ENCODE measurements at regions not wholly inside any gene's neighbourhood (a gene's known extent, or its start where the extent isn't known, plus 50 kb on each side); places are given as distances from the start of the nearest gene placed in this dataset.

DNA sequence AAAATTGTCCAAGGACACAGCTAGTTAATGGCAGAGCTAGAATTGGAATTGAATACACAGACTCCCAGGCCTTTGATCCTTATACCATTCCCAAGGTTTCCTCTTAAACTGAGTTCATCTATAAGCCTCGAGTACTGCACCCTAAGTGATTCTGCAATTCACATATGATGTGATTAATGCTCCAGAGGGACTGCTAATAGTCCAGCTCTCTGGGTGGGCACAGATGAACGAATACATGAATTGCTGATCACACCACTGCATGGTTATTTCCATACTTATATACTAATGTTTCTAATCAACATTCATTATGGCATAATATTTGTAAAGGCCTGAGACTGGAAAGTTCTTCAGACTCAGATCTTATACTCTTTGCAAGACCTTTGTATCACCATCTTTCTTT is 101.8 kb downstream of the NUFIP1 start:
- Mint-ChIP-seq H3K9me3 (no peaks in the 10 kb centered on the region), H3K4me1 (no peaks in the 10 kb centered on the region), H3K4me3 (no peak overlapping the region), H3K27me3 (no peaks in the 10 kb centered on the region), H3K27ac (no peak overlapping the region), H3K36me3 (ENCODE audit: low read depth) (no peaks in the 10 kb centered on the region)
- ATAC-seq (replicated peaks) = no peak

DNA sequence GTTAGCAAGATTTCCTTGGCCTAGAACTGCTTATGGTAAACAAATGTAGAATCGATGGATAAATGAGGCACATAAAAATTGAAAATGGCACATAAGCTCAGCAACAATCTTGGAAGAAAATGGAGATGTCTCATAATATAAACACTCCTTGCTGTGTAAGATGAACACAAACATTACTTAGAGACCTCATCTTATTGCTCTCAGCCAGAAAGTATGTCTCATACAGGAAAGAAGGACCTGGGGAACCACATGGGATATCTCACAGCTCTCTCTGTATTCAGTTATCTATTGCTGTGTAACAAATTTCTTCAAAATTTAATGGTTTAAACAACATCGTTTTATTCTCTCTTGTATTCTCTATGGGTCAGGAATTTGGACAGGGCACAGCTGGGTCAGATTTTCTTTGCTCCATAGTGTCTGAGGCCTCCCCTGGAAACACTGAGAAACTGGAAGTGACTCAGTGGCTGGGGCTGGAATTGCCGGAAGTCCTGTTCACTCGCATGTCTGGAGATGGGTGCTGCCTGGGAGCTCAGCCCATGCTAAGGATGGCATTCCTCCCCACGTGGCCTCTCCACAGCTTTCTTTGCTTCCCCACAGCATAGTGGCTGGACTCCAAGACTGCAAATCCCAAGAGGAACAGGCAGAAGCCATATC is 105.1 kb downstream of the NUFIP1 start:
- no peaks in the 10 kb centered on the region for H3K9me3 Mint-ChIP-seq
- H3K27ac Mint-ChIP-seq = no peak overlapping the region
- no peak overlapping the region for H3K4me3 Mint-ChIP-seq
- H3K36me3 Mint-ChIP-seq (ENCODE audit: low read depth) = no peaks in the 10 kb centered on the region
- H3K4me1 Mint-ChIP-seq = no peaks in the 10 kb centered on the region
- ATAC-seq (replicated peaks) = no peak
- no peaks in the 10 kb centered on the region for H3K27me3 Mint-ChIP-seq

DNA sequence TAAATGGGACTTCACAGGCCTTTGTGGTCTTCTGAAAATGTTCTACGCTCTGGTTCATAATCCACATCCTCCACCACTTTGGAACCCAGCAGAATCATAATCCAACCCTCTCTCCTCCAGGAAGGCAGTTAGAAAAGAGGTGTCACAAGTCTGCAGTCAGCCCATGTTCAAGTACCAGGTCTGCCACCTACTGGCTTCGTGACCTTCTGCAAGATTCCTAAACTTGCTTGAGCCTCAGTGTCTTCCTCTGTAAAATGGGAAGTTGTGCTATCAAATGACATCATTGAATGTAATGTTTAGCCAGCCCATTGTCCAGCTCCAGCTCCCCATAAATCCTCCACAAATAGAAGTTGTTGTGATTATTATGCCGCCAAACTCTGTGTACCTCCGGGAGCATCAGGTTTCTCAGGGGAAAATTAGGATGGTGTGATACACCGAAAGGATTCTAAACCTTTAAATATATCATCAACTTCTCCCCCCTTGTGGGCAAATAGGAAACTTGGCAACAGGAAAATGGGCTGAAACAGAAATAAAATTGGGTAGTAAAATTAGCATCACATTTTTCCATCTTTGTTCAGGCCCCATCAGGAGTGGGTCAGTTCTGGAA is 109.7 kb downstream of the NUFIP1 start:
- peaks cover 6% of the 10 kb centered on the region for H3K9me3 Mint-ChIP-seq
- peak; percentile 43 for ATAC-seq (replicated peaks)
- peaks cover 11% of the 10 kb centered on the region for H3K27me3 Mint-ChIP-seq

DNA sequence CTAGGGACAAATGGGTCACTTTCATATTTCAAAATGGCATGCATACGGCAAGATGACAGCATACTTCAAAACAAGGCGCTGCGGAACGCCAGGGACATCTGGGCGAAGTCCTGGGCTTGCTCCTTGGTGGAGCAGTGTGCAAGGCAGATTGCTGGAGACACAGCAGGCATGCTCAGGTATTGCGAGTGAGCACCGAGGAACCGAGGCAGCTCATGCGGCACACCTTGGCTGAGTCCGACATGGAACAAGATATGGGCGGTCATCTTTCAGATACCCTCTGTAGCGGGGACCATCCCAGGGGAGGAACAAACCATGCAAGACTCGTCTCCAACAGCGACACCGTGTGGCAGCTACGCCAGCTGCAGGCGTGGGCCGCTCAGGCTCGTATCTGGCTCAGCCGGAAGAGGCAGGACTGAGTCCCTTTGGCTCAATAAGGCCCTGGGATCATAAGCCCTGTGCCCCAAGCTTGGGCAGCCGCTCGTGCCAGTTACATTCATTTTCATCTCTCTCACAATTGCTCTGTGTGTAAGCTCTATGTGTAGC is 112.4 kb downstream of the NUFIP1 start:
- no peaks in the 10 kb centered on the region for H3K36me3 Mint-ChIP-seq (ENCODE audit: low read depth)
- H3K9me3 Mint-ChIP-seq = peaks cover 6% of the 10 kb centered on the region
- no peak overlapping the region for H3K27ac Mint-ChIP-seq
- peaks cover 5% of the 10 kb centered on the region for H3K4me1 Mint-ChIP-seq
- ATAC-seq (replicated peaks) = no peak
- H3K4me3 Mint-ChIP-seq = no peak overlapping the region
- peaks cover 11% of the 10 kb centered on the region for H3K27me3 Mint-ChIP-seq

More for the DNA sequence above, 109.7 kb downstream of the NUFIP1 start:
- peaks cover 5% of the 10 kb centered on the region for H3K4me1 Mint-ChIP-seq
- no peak overlapping the region for H3K27ac Mint-ChIP-seq
- H3K4me3 Mint-ChIP-seq = no peak overlapping the region
- no peaks in the 10 kb centered on the region for H3K36me3 Mint-ChIP-seq (ENCODE audit: low read depth)

DNA sequence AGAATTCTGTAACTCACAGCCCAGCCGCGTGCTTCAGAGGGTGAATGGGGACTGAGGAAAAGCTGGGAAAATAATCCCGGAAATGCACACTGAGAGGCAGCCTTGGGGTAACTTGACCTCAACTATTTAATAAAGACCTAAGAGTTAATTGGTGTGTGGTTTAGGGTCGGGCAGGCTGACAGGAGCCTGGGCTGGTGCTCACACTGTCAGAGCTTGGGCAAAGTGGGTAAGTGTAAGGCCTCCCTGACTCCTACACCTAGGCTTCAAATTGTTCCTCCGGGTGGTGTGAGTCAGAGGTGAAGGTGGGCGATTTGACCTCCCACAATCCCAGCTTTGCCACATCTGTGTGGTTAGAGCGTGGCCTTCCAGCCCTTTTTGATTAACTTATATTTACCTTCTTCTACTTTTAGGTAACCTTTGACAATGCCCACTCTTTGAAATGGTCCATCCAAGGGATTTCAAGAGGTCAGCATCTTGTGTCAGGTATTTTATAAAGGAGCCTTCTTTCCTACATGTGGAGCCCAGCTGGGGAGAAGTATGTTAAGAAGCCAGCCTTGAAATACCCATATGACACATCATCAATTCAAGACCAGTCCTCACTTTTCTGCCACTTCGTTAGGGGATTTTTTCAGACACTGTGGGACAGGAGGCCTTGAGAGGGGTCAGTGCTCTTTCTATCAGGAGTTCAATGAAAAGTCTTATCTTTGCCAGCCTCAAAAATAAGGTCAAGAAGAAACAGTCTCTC is 114.2 kb downstream of the NUFIP1 start:
- H3K9me3 Mint-ChIP-seq = peaks cover 6% of the 10 kb centered on the region
- H3K36me3 Mint-ChIP-seq (ENCODE audit: low read depth) = no peaks in the 10 kb centered on the region
- H3K27ac Mint-ChIP-seq = no peak overlapping the region
- ATAC-seq (replicated peaks) = peak; percentile 49
- H3K27me3 Mint-ChIP-seq = peaks cover 11% of the 10 kb centered on the region
- H3K4me1 Mint-ChIP-seq = peaks cover 5% of the 10 kb centered on the region
- H3K4me3 Mint-ChIP-seq = no peak overlapping the region

DNA sequence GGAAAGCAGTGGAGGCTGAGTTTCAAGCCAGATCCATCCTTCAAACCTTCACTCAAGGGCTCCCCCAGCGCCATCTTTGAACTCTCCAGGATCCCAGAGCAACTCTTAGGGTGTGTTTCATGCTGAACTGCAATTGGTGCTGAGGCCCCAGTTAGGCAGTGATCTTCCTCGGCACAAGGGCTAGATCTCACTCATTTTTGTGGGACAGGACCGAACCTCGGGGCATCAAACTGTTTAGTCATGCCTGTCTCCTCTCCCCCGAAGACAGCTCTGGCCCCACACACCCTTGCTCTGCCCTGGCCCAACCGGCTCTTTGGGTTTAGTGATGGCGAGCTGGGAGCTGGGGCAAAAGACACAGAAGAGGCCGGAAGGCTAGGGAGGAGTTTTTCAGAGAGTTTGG is 115.1 kb downstream of the NUFIP1 start:
- Mint-ChIP-seq H3K36me3 (ENCODE audit: low read depth) (no peaks in the 10 kb centered on the region), H3K9me3 (peaks cover 6% of the 10 kb centered on the region), H3K27ac (no peak overlapping the region), H3K4me1 (peaks cover 5% of the 10 kb centered on the region), H3K27me3 (peaks cover 11% of the 10 kb centered on the region), H3K4me3 (no peak overlapping the region)
- ATAC-seq (replicated peaks) = no peak

DNA sequence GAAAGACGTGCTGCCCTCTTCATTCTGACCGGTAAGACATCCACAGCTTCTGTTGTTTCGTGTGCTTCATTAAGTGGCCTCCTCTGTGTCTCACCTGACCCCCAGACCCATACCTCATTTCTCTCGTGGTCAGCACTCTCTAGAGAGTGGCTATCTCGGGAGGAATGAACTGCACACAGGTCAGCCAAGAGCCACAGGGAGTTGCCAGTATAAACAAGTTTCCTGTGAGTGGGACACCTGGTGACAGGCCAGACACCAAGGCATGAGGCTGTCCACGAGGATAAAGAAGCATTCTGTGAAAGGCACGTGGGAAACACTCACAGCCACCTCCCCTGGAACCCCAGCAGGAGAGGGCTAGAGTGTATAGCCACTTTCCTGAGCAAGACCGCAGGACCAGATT is 115.8 kb downstream of the NUFIP1 start:
- H3K36me3 Mint-ChIP-seq (ENCODE audit: low read depth) = no peaks in the 10 kb centered on the region
- H3K4me1 Mint-ChIP-seq = peaks cover 8% of the 10 kb centered on the region
- ATAC-seq (replicated peaks) = no peak
- no peak overlapping the region for H3K27ac Mint-ChIP-seq
- H3K27me3 Mint-ChIP-seq = peaks cover 14% of the 10 kb centered on the region
- peaks cover 6% of the 10 kb centered on the region for H3K9me3 Mint-ChIP-seq
- no peak overlapping the region for H3K4me3 Mint-ChIP-seq

DNA sequence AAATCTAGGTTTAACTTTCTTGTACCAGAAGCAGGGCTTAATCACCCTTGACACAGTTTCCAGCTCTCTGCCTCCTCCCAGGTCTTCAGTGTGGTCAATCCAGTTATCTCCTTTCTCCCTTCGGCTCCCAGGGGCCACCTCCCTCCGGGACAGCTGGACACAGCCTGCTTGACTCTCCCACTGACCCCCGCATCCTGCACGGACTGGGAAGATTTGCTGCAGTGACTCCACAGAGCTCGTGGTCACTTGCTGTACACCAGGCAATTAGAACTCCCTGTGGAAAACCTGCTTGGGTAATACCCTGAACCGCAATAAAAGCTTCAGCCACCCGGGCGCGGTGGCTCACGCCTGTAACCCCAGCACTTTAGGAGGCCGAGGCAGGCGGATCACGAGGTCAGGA is 116.5 kb downstream of the NUFIP1 start:
- Mint-ChIP-seq H3K4me3 (no peak overlapping the region), H3K9me3 (peaks cover 6% of the 10 kb centered on the region), H3K36me3 (ENCODE audit: low read depth) (no peaks in the 10 kb centered on the region), H3K27ac (no peak overlapping the region), H3K4me1 (peaks cover 8% of the 10 kb centered on the region), H3K27me3 (peaks cover 8% of the 10 kb centered on the region)
- ATAC-seq (replicated peaks) = no peak

DNA sequence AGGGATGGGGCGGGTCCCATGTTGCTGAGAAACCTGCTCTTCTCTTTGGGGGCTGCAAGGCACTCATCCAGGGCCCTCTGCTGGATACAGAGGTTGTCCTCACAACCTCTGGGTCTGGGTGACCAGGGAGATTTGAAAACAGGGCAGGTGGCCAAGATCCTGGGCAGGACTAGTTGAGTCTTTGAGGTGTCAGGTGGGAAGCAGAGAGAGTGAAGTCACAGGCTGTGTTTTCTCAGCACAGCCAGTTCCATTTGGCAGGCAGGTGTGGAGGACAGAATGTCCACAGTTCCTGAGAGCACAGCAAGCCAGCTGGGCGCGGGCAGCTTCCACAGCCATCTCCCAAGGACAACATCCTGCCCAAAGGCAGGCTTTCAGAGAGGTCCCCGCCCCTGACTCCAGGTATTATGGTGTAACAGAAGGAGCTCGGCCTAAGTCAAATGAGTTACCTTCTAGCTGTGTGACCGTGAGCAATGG is 118.8 kb downstream of the NUFIP1 start:
- H3K27me3 Mint-ChIP-seq = peaks cover 3% of the 10 kb centered on the region
- H3K9me3 Mint-ChIP-seq = peaks cover 4% of the 10 kb centered on the region
- ATAC-seq (replicated peaks) = no peak
- H3K4me1 Mint-ChIP-seq = peaks cover 8% of the 10 kb centered on the region
- H3K27ac Mint-ChIP-seq = no peak overlapping the region
- H3K4me3 Mint-ChIP-seq = no peak overlapping the region
- no peaks in the 10 kb centered on the region for H3K36me3 Mint-ChIP-seq (ENCODE audit: low read depth)

DNA sequence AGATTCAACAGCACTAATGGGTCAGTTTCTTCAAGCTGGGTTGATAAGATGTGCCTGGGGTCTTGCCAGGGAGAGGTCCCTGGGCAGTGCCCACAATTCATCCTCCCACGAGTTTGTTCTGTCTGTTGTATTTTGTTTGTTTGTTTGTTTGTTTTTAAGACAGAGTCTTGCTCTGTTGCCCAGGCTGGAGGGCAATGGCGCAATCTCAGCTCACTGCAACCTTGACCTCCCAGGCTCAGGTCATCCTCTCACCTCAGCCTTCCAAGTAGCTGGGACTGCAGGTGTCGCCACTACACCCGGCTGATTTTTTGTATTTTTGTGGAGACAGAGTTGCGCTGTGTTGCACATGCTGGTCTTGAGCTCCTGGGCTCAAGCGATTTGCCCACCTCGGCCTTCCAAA is 120.1 kb downstream of the NUFIP1 start:
- H3K27ac Mint-ChIP-seq = no peak overlapping the region
- H3K9me3 Mint-ChIP-seq = peaks cover 4% of the 10 kb centered on the region
- H3K4me1 Mint-ChIP-seq = peaks cover 3% of the 10 kb centered on the region
- H3K36me3 Mint-ChIP-seq (ENCODE audit: low read depth) = no peaks in the 10 kb centered on the region
- no peak for ATAC-seq (replicated peaks)
- peaks cover 3% of the 10 kb centered on the region for H3K27me3 Mint-ChIP-seq
- H3K4me3 Mint-ChIP-seq = no peak overlapping the region

DNA sequence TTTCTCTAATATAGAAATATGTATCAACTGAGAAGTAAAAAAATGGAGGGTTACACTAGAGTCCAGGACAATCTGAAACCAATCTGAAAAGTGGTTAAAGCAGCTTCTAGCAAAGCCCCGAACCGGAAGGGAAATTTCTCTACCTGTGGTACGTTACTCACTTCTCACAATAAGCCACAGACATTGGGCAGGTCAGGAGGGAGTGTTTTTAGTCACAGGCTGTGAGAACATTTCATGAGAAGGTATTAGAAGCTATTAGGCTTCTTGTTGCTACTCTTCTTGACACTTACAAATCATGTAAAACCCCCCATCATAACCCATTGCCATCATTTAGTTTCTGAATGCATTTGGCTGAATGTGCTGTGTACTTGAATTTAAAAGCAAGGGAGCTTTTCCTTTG is 120.9 kb downstream of the NUFIP1 start:
- H3K4me1 Mint-ChIP-seq = peaks cover 3% of the 10 kb centered on the region
- H3K4me3 Mint-ChIP-seq = no peak overlapping the region
- H3K36me3 Mint-ChIP-seq (ENCODE audit: low read depth) = no peaks in the 10 kb centered on the region
- H3K9me3 Mint-ChIP-seq = peaks cover 4% of the 10 kb centered on the region
- peaks cover 3% of the 10 kb centered on the region for H3K27me3 Mint-ChIP-seq
- ATAC-seq (replicated peaks) = peak; percentile 93
- H3K27ac Mint-ChIP-seq = no peak overlapping the region

DNA sequence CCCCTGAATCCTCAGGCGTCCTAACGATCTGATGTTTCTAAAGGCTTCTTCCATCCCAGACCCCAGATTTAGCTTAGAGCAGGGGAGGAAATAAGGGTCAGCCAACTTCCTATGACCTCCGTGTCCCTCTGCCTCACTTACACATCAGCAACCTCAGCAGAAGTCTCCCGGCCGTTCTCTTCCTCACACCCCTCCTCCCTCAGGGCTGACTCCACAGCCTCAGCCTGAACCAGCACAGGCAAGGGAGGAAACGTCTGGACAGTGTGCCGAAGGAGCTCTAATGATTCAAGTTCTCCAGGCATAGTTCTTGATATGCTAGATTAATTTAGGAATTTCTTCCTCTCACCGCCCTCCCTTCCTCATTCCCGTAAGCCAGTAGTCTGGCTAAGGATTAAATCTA is 121.4 kb downstream of the NUFIP1 start:
- no peaks in the 10 kb centered on the region for H3K36me3 Mint-ChIP-seq (ENCODE audit: low read depth)
- ATAC-seq (replicated peaks) = no peak
- H3K9me3 Mint-ChIP-seq = peaks cover 4% of the 10 kb centered on the region
- H3K4me3 Mint-ChIP-seq = no peak overlapping the region
- no peak overlapping the region for H3K27ac Mint-ChIP-seq
- H3K4me1 Mint-ChIP-seq = peaks cover 3% of the 10 kb centered on the region
- peaks cover 3% of the 10 kb centered on the region for H3K27me3 Mint-ChIP-seq

DNA sequence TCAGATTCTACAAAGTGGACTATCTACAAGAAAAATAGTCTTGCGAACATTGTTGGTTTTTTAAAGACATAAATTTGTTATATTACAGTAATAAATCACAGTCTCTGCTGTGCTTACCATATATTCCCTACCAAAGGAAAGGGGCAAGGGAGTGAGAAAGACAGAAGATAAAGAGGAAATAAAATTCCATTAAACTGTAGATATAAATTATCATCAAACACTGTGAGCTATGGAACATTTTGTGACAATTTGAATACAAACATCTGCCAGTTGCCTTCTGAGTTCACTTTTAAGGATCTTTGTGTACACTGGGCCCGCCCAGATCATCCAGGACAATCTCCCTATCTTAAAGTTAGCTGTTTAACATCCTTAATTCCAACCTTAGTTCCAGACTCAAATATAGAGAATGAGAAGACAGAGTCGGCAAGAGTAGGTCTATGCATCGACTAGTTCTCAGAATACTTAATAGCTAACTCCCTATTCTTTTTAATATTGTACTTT is 122.8 kb downstream of the NUFIP1 start:
- Mint-ChIP-seq H3K27ac (no peak overlapping the region), H3K4me3 (no peak overlapping the region), H3K36me3 (ENCODE audit: low read depth) (no peaks in the 10 kb centered on the region), H3K27me3 (peaks cover 3% of the 10 kb centered on the region), H3K9me3 (peaks cover 4% of the 10 kb centered on the region), H3K4me1 (peaks cover 3% of the 10 kb centered on the region)
- ATAC-seq (replicated peaks) = no peak

DNA sequence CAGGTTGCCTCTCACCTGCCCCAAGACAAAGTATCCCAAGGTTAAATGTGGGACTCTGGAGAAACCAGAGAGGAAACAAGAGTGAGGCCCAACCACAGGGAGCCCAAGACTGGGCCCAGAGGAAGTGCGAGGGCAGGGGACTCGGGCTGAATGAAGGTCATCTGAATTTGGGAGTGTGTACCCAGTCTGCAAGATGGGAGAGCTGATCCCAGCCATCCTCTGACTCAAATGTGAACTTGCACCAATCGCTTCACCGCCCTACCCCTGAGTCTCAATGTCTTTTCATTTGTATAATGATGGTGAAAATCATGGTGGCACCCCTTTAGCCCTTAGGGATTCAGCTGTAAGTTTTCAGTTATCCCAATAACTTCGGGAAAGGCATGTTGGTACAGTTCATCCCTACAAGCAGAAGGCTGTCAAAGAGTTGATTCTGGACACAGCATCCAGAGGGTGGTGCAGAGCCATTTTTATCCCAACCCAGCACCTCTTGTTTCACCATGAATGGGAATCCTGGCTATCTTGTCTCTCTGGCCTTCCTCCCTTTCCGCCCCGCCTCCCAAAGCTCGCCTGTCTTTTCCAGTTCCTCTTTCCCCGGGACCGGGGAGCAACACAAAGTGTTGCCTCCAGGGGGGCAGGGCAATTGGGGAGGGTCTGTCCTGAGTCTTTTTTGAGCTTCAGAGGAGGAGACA is 123.4 kb downstream of the NUFIP1 start:
- peaks cover 3% of the 10 kb centered on the region for H3K27me3 Mint-ChIP-seq
- peaks cover 4% of the 10 kb centered on the region for H3K9me3 Mint-ChIP-seq
- no peak overlapping the region for H3K4me3 Mint-ChIP-seq
- H3K36me3 Mint-ChIP-seq (ENCODE audit: low read depth) = no peaks in the 10 kb centered on the region
- peaks cover 3% of the 10 kb centered on the region for H3K4me1 Mint-ChIP-seq
- ATAC-seq (replicated peaks) = no peak
- H3K27ac Mint-ChIP-seq = no peak overlapping the region

Measured in activated T-helper 17 cell treated with anti-CD3 and anti-CD28 coated beads, Interleukin-2, amount 50 U/mL, for 72 hours (primary cell).